Adrenal gland (tissue), 9 donors: ENCODE measurements at regions not wholly inside any gene's neighbourhood (a gene's known extent, or its start where the extent isn't known, plus 50 kb on each side); places are given as distances from the start of the nearest gene placed in this dataset.

Experiments
- DNase-seq, 7 donors: peaks; one replicate each; pipeline ENCODE4 v3.0.0-alpha.2; 2019 to 2020
- H3K27ac ChIP-seq, 5 donors: fragments of 200-600 bp; sonication (generic) in 4 of 5; 1 replicate in 3 of 5; 2 replicates in 2 of 5; pipeline versions ENCODE4 v1.5.1 to v1.8.0; 2016 to 2020; ENCODE audit warnings: mild to moderate bottlenecking in 1 of 5
- H3K27me3 ChIP-seq: fragments of 200-600 bp; 2 replicates; pipeline ENCODE4 v1.8.0; 2021
- H3K36me3 ChIP-seq, 2 donors: fragments of 200-600 bp; replicated peaks in 1 of 2; 1 replicate in 1 of 2; 2 replicates in 1 of 2; pipeline versions ENCODE4 v1.5.1 to v1.8.0; 2018 to 2022
- H3K4me1 ChIP-seq, 2 donors: fragments of 200-600 bp; replicated peaks in 1 of 2; 1 replicate in 1 of 2; 2 replicates in 1 of 2; pipeline versions ENCODE4 v1.5.1 to v1.8.0; 2018 to 2021
- H3K4me3 ChIP-seq, 4 donors: fragments of 200-600 bp; sonication (generic) in 3 of 4; one replicate each; pipeline ENCODE4 v1.5.1; 2016 to 2018
- H3K9me3 ChIP-seq, 3 donors: fragments of 200-600 bp; sonication (generic) in 1 of 3; replicated peaks in 1 of 3; 1 replicate in 2 of 3; 2 replicates in 1 of 3; pipeline versions ENCODE4 v1.5.1 to v1.8.0; 2016 to 2021
- CTCF ChIP-seq, 6 experiments: fragments of 450-650 bp in 4 of 6; fragments of 200-600 bp in 2 of 6; sonication (generic) in 1 of 6; IDR thresholded peaks; 1 replicate in 5 of 6; 2 replicates in 1 of 6; pipeline versions ENCODE4 v1.5.1 to v1.8.0; 2016 to 2021; ENCODE audit warnings: antibody characterized with exemption in 6 of 6, mild to moderate bottlenecking in 2 of 6, moderate library complexity in 1 of 6
- POLR2A ChIP-seq, 2 donors: fragments of 450-650 bp; IDR thresholded peaks; one replicate each; pipeline ENCODE4 v1.6.1; 2017; ENCODE audit warnings: antibody characterized with exemption in 2 of 2, mild to moderate bottlenecking in 2 of 2, moderate library complexity in 1 of 2
- WGBS, 4 donors: extraction: QIAGEN DNeasy Blood & Tissue Kit in 2 of 4; methylation state at CpG; one replicate each; pipeline versions ENCODE4 v1.1.5 to v1.1.7; 2013 to 2017; 5-methylcytosine and 5-hydroxymethylcytosine counted together
- intact Hi-C, 2 donors: fragments of 100-400 bp; cut with DNase I; formaldehyde crosslinking; loops; one replicate each; pipeline versions ENCODE4 v1.14.1 to v1.15.0; 2022 to 2023
- donor health status: healthy with polysubstance abuse.
- donor health status: Bipolar disorder and iron deficiency.
- donor health status: DM: yes; HTN: yes; CAD: no.
- donor health status: DM: no; HTN: no; CAD: no.
- donor health status: DM: no; HTN: no; CAD: no.

GRCh38 chr10:123576706-123577105, 89.4 kb upstream of the GPR26 start:
- WGBS, 4 donors, result 65 to 70% (median 69%) methylated on average over 3 of the region's 3 CpGs
- no peak for TF ChIP-seq CTCF (IDR thresholded peaks at IDR 0.05)
- TF ChIP-seq POLR2A (IDR thresholded peaks at IDR 0.05), result no peak
- Histone ChIP-seq H3K9me3 (no peaks in the 10 kb centered on the region), H3K27me3 (peaks cover 21% of the 10 kb centered on the region), H3K36me3 (no peaks in the 10 kb centered on the region), H3K27ac (no peak overlapping the region), H3K4me1 (no peaks in the 10 kb centered on the region), H3K4me3 (no peak overlapping the region)
- peak in 1 of 7 donors; percentile 23 for DNase-seq
- intact Hi-C loops, result no loop called here

- no peak overlapping the region for H3K27ac ChIP-seq
- TF ChIP-seq CTCF (IDR thresholded peaks at IDR 0.05) (no peak), POLR2A (IDR thresholded peaks at IDR 0.05) (no peak)
- no peaks in the 10 kb centered on the region for H3K4me1 ChIP-seq
- no peak overlapping the region for H3K4me3 ChIP-seq
- intact Hi-C loops, result no loop called here
- 59 to 65% (median 61%) methylated on average over 4 of the region's 4 CpGs for WGBS, 4 donors
- peak in 1 of 7 donors; percentile 41 for DNase-seq
- no peaks in the 10 kb centered on the region for H3K36me3 ChIP-seq
- H3K9me3 ChIP-seq, result no peaks in the 10 kb centered on the region
- H3K27me3 ChIP-seq, result peaks cover 23% of the 10 kb centered on the region
These were observed 88.2 kb upstream of the GPR26 start for GRCh38 chr10:123577921-123578461.

DNA sequence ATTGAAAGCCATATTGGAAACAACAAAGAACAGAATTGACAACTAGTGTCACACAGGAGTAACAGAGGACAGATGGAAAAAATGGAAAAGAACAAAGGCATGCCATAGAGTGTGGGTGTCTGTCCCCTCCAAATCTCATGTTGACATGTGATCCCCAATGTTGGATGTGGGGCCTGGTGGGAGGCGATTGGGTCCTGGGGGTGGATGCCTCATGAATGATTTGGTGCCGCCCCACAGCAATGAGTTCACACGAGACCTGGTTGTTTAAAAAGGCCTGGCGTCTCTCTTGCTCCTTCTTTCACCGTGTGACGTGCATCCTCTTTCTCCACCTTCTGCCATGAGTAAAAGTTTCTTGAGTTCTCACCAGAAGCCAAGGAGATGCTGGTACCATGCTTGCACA, 87.4 kb upstream of the GPR26 start:
- Histone ChIP-seq H3K4me3 (no peak overlapping the region), H3K27me3 (peaks cover 23% of the 10 kb centered on the region), H3K9me3 (no peaks in the 10 kb centered on the region), H3K36me3 (no peaks in the 10 kb centered on the region), H3K4me1 (peaks cover 0 to 5% of the 10 kb centered on the region in 2 donors), H3K27ac (no peak overlapping the region)
- TF ChIP-seq CTCF (IDR thresholded peaks at IDR 0.05) (no peak), POLR2A (IDR thresholded peaks at IDR 0.05) (no peak)
- 71 to 79% (median 73%) methylated on average over 6 of the region's 6 CpGs for WGBS, 4 donors
- peak in 1 of 7 donors; percentile 23 for DNase-seq
- intact Hi-C loops, result no loop called here

- Histone ChIP-seq H3K27ac (no peak overlapping the region), H3K27me3 (peaks cover 27% of the 10 kb centered on the region), H3K4me3 (no peak overlapping the region), H3K36me3 (no peaks in the 10 kb centered on the region), H3K4me1 (peaks cover 0 to 5% of the 10 kb centered on the region in 2 donors), H3K9me3 (no peaks in the 10 kb centered on the region)
- DNase-seq, result no peak
- TF ChIP-seq CTCF (IDR thresholded peaks at IDR 0.05), result no peak
- TF ChIP-seq POLR2A (IDR thresholded peaks at IDR 0.05), result no peak
- intact Hi-C loops, result loop anchor here (5.0 to 10.0 kb wide), 2 partner anchors 388 to 805 kb away; no protein-coding TSS in a partner anchor
- WGBS, 4 donors, result 43 to 72% (median 65%) methylated on average over 5 of the region's 5 CpGs
These were observed 86.5 kb upstream of the GPR26 start for GRCh38 chr10:123579675-123580074.
